ENCODE measurements at regions not wholly inside any gene's neighbourhood (a gene's known extent, or its start where the extent isn't known, plus 50 kb on each side); places are given as distances from the start of the nearest gene placed in this dataset.

- no peak for DNase-seq (ENCODE audit: low spot score in 2 of 2, unreplicated experiment in 2 of 2)
- Mint-ChIP-seq H3K4me3 (no peak overlapping the region), H3K9me3 (no peaks in the 10 kb centered on the region), H3K27ac (no peak overlapping the region), H3K36me3 (no peaks in the 10 kb centered on the region), H3K27me3 (ENCODE audit: low read depth) (peaks cover 11% of the 10 kb centered on the region), H3K4me1 (peaks cover 4% of the 10 kb centered on the region)
- no peak for TF ChIP-seq CTCF (IDR thresholded peaks at IDR 0.05; ENCODE audit: unreplicated experiment)
These were observed 54.1 kb upstream of the SLC38A11 start for GRCh38 chr2:165009466-165009865.

- TF ChIP-seq CTCF (IDR thresholded peaks at IDR 0.05; ENCODE audit: unreplicated experiment) = no peak
- Mint-ChIP-seq H3K9me3 (no peaks in the 10 kb centered on the region), H3K27me3 (ENCODE audit: low read depth) (peaks cover 8% of the 10 kb centered on the region), H3K4me1 (peaks cover 4% of the 10 kb centered on the region), H3K4me3 (no peak overlapping the region), H3K36me3 (no peaks in the 10 kb centered on the region), H3K27ac (no peak overlapping the region)
- DNase-seq (ENCODE audit: low spot score in 2 of 2, unreplicated experiment in 2 of 2) = no peak
These were observed 53.5 kb upstream of the SLC38A11 start for GRCh38 chr2:165008730-165009315.

GRCh38 chr2:165007161-165007744 is 51.9 kb upstream of the SLC38A11 start:
- H3K27me3 Mint-ChIP-seq (ENCODE audit: low read depth) = peaks cover 5% of the 10 kb centered on the region
- no peak for DNase-seq (ENCODE audit: low spot score in 2 of 2, unreplicated experiment in 2 of 2)
- no peaks in the 10 kb centered on the region for H3K36me3 Mint-ChIP-seq
- no peak for TF ChIP-seq CTCF (IDR thresholded peaks at IDR 0.05; ENCODE audit: unreplicated experiment)
- peaks cover 4% of the 10 kb centered on the region for H3K4me1 Mint-ChIP-seq
- H3K4me3 Mint-ChIP-seq = no peak overlapping the region
- H3K9me3 Mint-ChIP-seq = no peaks in the 10 kb centered on the region
- H3K27ac Mint-ChIP-seq = no peak overlapping the region
